NT2/D1 (cell line): ENCODE measurements at regions not wholly inside any gene's neighbourhood (a gene's known extent, or its start where the extent isn't known, plus 50 kb on each side); places are given as distances from the start of the nearest gene placed in this dataset.

ENCODE experiments used
- SUZ12 ChIP-seq: IDR thresholded peaks from 2 replicates; pipeline ENCODE4 v1.6.1; 2011; ENCODE audit not compliant: insufficient read length, insufficient read depth; ENCODE audit errors: extremely low read depth
- YY1 ChIP-seq: IDR thresholded peaks from 2 replicates; pipeline ENCODE4 v1.6.1; 2011; ENCODE audit not compliant: insufficient read length, insufficient read depth

DNA sequence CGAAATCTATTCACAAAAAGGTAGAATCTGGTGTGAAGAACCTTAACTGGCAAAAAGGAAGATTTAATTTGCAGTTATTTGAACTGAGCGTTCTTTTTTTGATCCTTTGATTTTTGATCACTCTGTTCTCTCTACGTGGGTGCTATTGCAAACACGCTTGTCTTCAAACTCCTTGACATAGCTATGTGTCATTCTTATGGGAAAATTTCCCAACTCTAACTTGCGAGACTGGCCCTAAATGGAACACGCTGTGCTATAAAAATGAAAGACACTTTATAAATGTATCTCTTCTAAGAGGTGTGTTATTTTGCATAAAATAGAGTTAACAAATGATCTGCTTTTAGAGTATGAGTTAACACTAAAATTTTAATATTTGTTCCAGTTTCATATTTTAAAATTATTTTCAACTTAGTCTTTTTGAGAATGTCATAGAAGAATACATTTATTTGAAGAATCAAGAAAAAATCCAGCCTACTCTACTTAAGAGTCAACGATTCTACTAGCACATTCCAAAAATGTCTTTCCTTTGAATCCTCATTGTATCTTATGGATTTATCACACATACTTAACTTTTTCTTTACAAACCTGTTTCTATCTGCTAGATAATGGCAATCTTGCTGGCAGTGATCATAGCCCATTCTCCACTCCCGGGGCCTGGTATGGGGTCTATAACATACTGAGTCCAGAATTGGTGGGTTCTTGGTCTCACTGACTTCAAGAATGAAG, 610.0 kb upstream of the TBL1XR1 start:
- no peak for TF ChIP-seq SUZ12
- no peak for TF ChIP-seq YY1
